ENCODE measurements at regions not wholly inside any gene's neighbourhood (a gene's known extent, or its start where the extent isn't known, plus 50 kb on each side); places are given as distances from the start of the nearest gene placed in this dataset.

DNA sequence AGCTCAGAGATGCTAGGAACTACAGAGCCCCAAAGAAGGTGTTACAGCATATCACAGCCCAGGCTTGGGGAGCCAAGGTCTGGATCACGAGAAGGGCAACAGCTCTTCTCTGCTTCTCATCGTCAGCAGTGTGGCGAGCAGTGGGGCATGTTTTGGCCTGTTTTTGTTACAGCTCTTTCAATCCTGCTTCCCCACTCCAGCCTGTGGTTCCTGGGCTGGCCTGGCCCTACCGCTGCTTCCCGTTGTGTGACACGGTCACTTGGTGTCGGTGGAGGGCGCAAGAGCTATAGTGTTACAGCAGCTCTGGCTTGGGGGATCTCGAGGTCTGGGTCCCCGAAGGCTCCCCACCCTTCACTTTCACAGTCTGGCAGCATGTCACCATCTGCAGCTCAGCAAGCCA is 870.2 kb downstream of the CBLN2 start (continued):
- no peak for TF ChIP-seq HOXB5 (CRISPR knock-in tag; IDR thresholded peaks at IDR 0.05)
- no peak for TF ChIP-seq TFCP2L1 (CRISPR knock-in tag; IDR thresholded peaks at IDR 0.05)
- TF ChIP-seq, protein P1, sequence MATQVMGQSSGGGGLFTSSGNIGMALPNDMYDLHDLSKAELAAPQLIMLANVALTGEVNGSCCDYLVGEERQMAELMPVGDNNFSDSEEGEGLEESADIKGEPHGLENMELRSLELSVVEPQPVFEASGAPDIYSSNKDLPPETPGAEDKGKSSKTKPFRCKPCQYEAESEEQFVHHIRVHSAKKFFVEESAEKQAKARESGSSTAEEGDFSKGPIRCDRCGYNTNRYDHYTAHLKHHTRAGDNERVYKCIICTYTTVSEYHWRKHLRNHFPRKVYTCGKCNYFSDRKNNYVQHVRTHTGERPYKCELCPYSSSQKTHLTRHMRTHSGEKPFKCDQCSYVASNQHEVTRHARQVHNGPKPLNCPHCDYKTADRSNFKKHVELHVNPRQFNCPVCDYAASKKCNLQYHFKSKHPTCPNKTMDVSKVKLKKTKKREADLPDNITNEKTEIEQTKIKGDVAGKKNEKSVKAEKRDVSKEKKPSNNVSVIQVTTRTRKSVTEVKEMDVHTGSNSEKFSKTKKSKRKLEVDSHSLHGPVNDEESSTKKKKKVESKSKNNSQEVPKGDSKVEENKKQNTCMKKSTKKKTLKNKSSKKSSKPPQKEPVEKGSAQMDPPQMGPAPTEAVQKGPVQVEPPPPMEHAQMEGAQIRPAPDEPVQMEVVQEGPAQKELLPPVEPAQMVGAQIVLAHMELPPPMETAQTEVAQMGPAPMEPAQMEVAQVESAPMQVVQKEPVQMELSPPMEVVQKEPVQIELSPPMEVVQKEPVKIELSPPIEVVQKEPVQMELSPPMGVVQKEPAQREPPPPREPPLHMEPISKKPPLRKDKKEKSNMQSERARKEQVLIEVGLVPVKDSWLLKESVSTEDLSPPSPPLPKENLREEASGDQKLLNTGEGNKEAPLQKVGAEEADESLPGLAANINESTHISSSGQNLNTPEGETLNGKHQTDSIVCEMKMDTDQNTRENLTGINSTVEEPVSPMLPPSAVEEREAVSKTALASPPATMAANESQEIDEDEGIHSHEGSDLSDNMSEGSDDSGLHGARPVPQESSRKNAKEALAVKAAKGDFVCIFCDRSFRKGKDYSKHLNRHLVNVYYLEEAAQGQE (IDR thresholded peaks at IDR 0.05): no peak
- TF ChIP-seq, protein P2, sequence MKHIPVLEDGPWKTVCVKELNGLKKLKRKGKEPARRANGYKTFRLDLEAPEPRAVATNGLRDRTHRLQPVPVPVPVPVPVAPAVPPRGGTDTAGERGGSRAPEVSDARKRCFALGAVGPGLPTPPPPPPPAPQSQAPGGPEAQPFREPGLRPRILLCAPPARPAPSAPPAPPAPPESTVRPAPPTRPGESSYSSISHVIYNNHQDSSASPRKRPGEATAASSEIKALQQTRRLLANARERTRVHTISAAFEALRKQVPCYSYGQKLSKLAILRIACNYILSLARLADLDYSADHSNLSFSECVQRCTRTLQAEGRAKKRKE (CRISPR knock-in tag; IDR thresholded peaks at IDR 0.05; ENCODE audit: low read depth): no peak
- TF ChIP-seq FOSB (CRISPR knock-in tag; IDR thresholded peaks at IDR 0.05): no peak
- TF ChIP-seq MYC (IDR thresholded peaks at IDR 0.05; ENCODE audit: borderline replicate concordance, low read length): no peak

DNA sequence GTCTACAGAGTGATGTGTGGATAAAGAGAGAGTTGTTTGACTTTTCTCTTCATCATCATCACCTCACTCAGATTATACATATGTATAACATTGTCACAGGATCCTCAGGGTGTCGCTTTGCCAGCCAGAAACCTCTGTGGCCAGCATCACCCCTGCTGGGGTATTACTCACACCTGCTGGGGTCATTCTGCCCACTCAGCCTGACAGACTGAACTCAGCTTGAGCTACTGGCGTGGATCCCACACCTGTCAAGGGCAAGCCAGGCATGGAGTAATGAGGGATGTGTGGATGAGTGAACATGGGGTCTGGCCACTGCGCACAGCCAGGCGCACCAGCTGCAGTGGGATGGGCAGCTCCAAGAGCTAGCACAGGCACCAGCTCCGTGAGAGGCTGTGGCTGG is 870.6 kb downstream of the CBLN2 start:
- ATAC-seq (no peak), DNase-seq (ENCODE audit: low read depth in 1 of 2, low spot score in 1 of 2) (no peak), FAIRE-seq (no peak)
- WGBS (ENCODE audit: missing lambda C conversion rate): 17% methylated on average over 1 of the region's 5 CpGs
- H3K27ac ChIP-seq: no peak overlapping the region
- ChIA-PET CTCF (no interaction called here), POLR2A (no interaction called here)
- TF ChIP-seq NPAS2 (CRISPR knock-in tag; IDR thresholded peaks at IDR 0.05; ENCODE audit: borderline replicate concordance): no peak
- TF ChIP-seq, protein P1 (IDR thresholded peaks at IDR 0.05): no peak
- TF ChIP-seq RFX5 (IDR thresholded peaks at IDR 0.05): no peak
- no peak for TF ChIP-seq POLR2AphosphoS2 (conservative IDR thresholded peaks at IDR 0.05; ENCODE audit: low read length)
- no peak for TF ChIP-seq ESRRA (IDR thresholded peaks at IDR 0.05; ENCODE audit: borderline replicate concordance, low read length)
- TF ChIP-seq MAZ (IDR thresholded peaks at IDR 0.05; ENCODE audit: borderline replicate concordance, low read depth, low read length): no peak
- TF ChIP-seq FOXS1 (CRISPR knock-in tag; IDR thresholded peaks at IDR 0.05): no peak
- no peak for TF ChIP-seq EHMT2 (IDR thresholded peaks at IDR 0.05; ENCODE audit: low read depth)
- TF ChIP-seq, protein P3, sequence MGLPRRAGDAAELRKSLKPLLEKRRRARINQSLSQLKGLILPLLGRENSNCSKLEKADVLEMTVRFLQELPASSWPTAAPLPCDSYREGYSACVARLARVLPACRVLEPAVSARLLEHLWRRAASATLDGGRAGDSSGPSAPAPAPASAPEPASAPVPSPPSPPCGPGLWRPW (IDR thresholded peaks at IDR 0.05): no peak
- no peak for TF ChIP-seq GATA3 (IDR thresholded peaks at IDR 0.05; ENCODE audit: borderline replicate concordance)
- no peak for TF ChIP-seq TFCP2L1 (CRISPR knock-in tag; IDR thresholded peaks at IDR 0.05)
- TF ChIP-seq ZSCAN20 (CRISPR knock-in tag; IDR thresholded peaks at IDR 0.05): no peak
- no peak for TF ChIP-seq KDM1A (IDR thresholded peaks at IDR 0.05; ENCODE audit: low read depth)
- TF ChIP-seq CHD2 (IDR thresholded peaks at IDR 0.05; ENCODE audit: low read length, partially characterized antibody): no peak
- H3K4me3 ChIP-seq: no peak overlapping the region
- H3K4me2 ChIP-seq: no peak overlapping the region
- no peaks in the 10 kb centered on the region for H3K9me3 ChIP-seq
- H3K4me1 ChIP-seq: no peaks in the 10 kb centered on the region
